Head of caudate nucleus (tissue), 42 donors: ENCODE measurements at regions not wholly inside any gene's neighbourhood (a gene's known extent, or its start where the extent isn't known, plus 50 kb on each side); places are given as distances from the start of the nearest gene placed in this dataset.

Source experiments
- DNase-seq, 42 donors: peaks; one replicate each; pipeline versions ENCODE4 v3.0.0 to v3.0.0-alpha.2; 2020 to 2021; ENCODE audit warnings: mixed read lengths in 7 of 42
- intact Hi-C: fragments of 100-400 bp; cut with DNase I; formaldehyde crosslinking; loops from one replicate; pipeline ENCODE4 v1.15.0; 2022

- no peak for DNase-seq
- intact Hi-C loops, result no loop called here
These were observed 458.4 kb downstream of the HS3ST3B1 start for GRCh38 chr17:14759325-14759724.

- intact Hi-C loops, result no loop called here
These were observed 455.6 kb downstream of the HS3ST3B1 start for GRCh38 chr17:14756479-14756878.

GRCh38 chr17:14755002-14755401 lies 454.1 kb downstream of the HS3ST3B1 start:
- no peak for DNase-seq
- intact Hi-C loops, result no loop called here

More at GRCh38 chr17:14756479-14756878, 455.6 kb downstream of the HS3ST3B1 start:
- no peak for DNase-seq

GRCh38 chr17:14753383-14753782 lies 452.5 kb downstream of the HS3ST3B1 start:
- intact Hi-C loops, result no loop called here
- DNase-seq, result no peak

GRCh38 chr17:14752011-14752410 lies 451.1 kb downstream of the HS3ST3B1 start:
- no peak for DNase-seq
- intact Hi-C loops, result no loop called here

GRCh38 chr17:14750866-14751265 lies 450.0 kb downstream of the HS3ST3B1 start:
- no peak for DNase-seq
- intact Hi-C loops, result no loop called here

- intact Hi-C loops, result no loop called here
- DNase-seq, result no peak
These were observed 448.4 kb downstream of the HS3ST3B1 start for GRCh38 chr17:14749269-14749668.

GRCh38 chr17:14748036-14748710 lies 447.3 kb downstream of the HS3ST3B1 start:
- intact Hi-C loops, result no loop called here
- no peak for DNase-seq

- no peak for DNase-seq
- intact Hi-C loops, result no loop called here
These were observed 446.7 kb downstream of the HS3ST3B1 start for GRCh38 chr17:14747603-14747950.

- DNase-seq, result no peak
- intact Hi-C loops, result no loop called here
These were observed 446.1 kb downstream of the HS3ST3B1 start for GRCh38 chr17:14746822-14747602.

- no peak for DNase-seq
- intact Hi-C loops, result no loop called here
These were observed 444.7 kb downstream of the HS3ST3B1 start for GRCh38 chr17:14745541-14745940.

- no peak for DNase-seq
- intact Hi-C loops, result no loop called here
These were observed 444.0 kb downstream of the HS3ST3B1 start for GRCh38 chr17:14744761-14745473.

- no peak for DNase-seq
- intact Hi-C loops, result no loop called here
These were observed 440.6 kb downstream of the HS3ST3B1 start for GRCh38 chr17:14741491-14741890.

- DNase-seq, result no peak
- intact Hi-C loops, result no loop called here
These were observed 439.0 kb downstream of the HS3ST3B1 start for GRCh38 chr17:14739656-14740431.

- DNase-seq, result no peak
- intact Hi-C loops, result no loop called here
These were observed 437.7 kb downstream of the HS3ST3B1 start for GRCh38 chr17:14738652-14738988.

GRCh38 chr17:14737984-14738651 lies 437.2 kb downstream of the HS3ST3B1 start:
- intact Hi-C loops, result no loop called here
- peak in 1 of 42 donors; percentile 16 for DNase-seq

- DNase-seq, result no peak
- intact Hi-C loops, result no loop called here
These were observed 435.8 kb downstream of the HS3ST3B1 start for GRCh38 chr17:14736631-14737030.

- intact Hi-C loops, result no loop called here
- DNase-seq, result no peak
These were observed 432.5 kb downstream of the HS3ST3B1 start for GRCh38 chr17:14733376-14733775.

GRCh38 chr17:14732211-14732610 lies 431.3 kb downstream of the HS3ST3B1 start:
- DNase-seq, result no peak
- intact Hi-C loops, result no loop called here
